ENCODE measurements at regions not wholly inside any gene's neighbourhood (a gene's known extent, or its start where the extent isn't known, plus 50 kb on each side); places are given as distances from the start of the nearest gene placed in this dataset.

- DNase-seq (ENCODE audit: low read depth in 2 of 3, low spot score in 2 of 3): no peak
Observed at GRCh38 chr10:83037653-83038052, 1101.7 kb upstream of the GHITM start.

- DNase-seq (ENCODE audit: low read depth in 2 of 3, low spot score in 2 of 3): no peak
Observed at GRCh38 chr10:83038631-83039030, 1100.7 kb upstream of the GHITM start.

- DNase-seq (ENCODE audit: low read depth in 2 of 3, low spot score in 2 of 3): no peak
Observed at GRCh38 chr10:83045731-83046130, 1093.6 kb upstream of the GHITM start.

DNA sequence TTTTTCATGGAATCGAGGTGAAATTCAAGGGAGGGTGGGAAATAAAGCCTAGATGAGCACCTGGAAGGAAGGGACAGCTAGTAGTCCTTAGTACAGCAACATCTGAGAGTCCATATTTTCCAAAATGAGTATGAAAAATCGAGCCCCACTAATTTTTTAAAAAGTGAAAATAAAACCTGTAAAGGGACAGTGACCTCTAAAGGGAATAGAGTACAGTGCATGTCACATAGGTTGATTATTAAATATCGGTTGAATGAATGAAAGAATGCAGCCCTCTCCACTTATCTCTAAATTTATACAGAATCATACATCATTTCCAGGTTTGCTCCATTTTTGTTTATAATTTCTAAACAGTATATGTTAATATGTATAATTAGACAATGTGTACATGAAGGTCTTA, 1088.5 kb upstream of the GHITM start:
- DNase-seq (ENCODE audit: low read depth in 2 of 3, low spot score in 2 of 3): no peak

- no peak for DNase-seq (ENCODE audit: low read depth in 2 of 3, low spot score in 2 of 3)
Observed at GRCh38 chr10:83062871-83063270, 1076.4 kb upstream of the GHITM start.

- no peak for DNase-seq (ENCODE audit: low read depth in 2 of 3, low spot score in 2 of 3)
Observed at GRCh38 chr10:83073472-83073871, 1065.8 kb upstream of the GHITM start.

DNA sequence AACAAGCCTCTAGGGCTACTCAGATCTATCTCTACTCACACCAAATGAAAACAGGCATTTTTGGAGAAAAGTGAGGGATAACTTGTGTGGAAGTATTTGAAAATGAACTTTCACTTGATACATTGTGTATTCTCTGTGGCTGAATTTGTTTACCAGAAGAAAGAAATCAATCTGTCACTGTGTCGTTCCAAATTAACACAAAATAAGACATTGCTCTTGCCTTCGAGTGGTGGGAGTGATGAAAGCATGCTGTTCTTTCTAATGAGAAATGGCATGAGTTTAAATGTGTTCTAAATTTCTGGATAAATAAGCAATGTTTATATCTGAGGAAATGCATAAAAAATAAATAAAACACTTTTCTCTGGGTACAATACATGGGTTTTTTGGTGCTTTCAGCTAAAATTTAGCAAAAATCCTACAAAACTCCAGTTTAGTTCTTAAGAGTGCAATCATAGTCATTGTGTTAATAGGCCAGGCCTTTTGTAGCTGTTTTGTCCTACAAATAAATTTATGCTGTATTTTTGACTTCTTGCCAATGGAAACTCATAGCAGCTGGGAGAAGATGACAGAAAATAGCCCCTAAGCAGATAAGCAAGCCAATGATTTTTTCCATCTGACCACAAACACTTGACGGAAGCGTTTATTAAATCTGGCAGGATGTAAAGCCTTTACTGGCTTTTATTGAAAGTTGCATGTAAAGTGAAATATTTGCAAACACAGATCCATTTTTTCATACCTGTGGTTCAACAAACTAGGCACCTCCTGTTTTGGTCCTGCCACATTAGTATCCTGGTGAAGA, 1064.1 kb upstream of the GHITM start:
- DNase-seq (ENCODE audit: low read depth in 2 of 3, low spot score in 2 of 3): no peak

DNA sequence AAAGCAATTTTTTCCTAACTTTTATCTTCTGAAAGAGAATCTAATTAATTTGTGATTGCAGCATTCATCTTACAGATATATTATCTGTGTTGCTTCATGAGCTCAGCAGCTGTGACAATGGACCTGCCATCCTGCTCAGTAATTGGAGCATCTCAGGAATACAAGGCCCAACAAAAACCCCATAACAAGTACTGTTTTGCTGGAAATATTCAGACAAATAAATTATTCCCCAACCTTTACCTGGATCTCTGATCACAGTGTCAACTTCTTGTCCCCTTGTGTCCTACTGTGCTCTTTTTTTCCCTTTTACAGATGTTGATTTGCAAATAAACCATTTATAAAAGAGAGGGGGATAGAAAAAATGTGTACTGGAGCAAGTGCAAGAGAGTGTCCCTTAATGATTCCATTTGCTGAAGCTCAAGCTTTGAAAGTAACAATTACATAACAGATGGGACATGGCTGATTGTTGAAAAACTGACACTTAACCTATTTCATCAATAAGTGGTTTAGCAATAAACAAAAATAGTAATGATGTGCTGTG, 1063.4 kb upstream of the GHITM start:
- DNase-seq (ENCODE audit: low read depth in 2 of 3, low spot score in 2 of 3): no peak

GRCh38 chr10:83076443-83076842, 1062.9 kb upstream of the GHITM start:
- DNase-seq (ENCODE audit: low read depth in 2 of 3, low spot score in 2 of 3): no peak

- no peak for DNase-seq (ENCODE audit: low read depth in 2 of 3, low spot score in 2 of 3)
Observed at GRCh38 chr10:83078160-83078559, 1061.1 kb upstream of the GHITM start.

DNA sequence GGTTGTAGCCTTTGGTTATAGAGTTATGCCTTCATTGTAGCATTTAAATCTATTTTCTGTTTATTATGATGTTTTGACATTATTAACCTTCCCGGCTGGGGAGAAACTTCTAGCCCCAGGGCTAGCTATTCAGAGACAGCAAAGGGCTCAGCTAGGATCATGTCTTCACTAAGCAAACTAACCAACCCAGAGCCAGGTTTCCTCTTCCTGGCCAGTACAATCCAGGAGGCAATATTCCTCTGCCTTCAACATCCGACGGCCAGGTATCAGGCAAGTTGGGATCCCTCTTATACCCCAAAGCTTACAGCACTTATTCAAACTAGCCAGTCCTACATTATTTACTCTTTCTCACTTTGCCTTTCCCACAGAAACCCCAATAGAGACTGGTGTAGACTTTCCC, 1060.7 kb upstream of the GHITM start:
- no peak for DNase-seq (ENCODE audit: low read depth in 2 of 3, low spot score in 2 of 3)

GRCh38 chr10:83083831-83084230, 1055.5 kb upstream of the GHITM start:
- DNase-seq (ENCODE audit: low read depth in 2 of 3, low spot score in 2 of 3): no peak

- no peak for DNase-seq (ENCODE audit: low read depth in 2 of 3, low spot score in 2 of 3)
Observed at GRCh38 chr10:83089335-83089734, 1050.0 kb upstream of the GHITM start.

DNA sequence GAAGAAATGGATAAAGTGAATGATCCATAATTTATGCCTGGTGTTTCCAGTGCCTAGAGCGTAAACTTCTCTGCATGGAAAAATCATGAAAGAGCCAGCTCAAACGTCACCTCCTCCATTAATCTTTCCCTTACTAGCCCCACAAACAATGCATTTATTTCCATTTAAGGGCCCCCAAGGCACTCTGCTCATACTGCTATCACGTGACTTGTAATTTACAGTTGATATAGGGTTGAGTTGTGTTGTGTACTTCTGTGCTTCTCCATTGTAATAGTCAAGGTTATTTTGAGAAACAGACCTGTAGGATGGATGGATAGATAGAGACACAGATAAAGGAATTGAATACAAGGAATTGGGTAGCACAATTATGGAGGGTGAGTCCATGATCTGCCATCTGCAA, 1034.7 kb upstream of the GHITM start:
- DNase-seq (ENCODE audit: low read depth in 2 of 3, low spot score in 2 of 3): no peak

- no peak for DNase-seq (ENCODE audit: low read depth in 2 of 3, low spot score in 2 of 3)
Observed at GRCh38 chr10:83108565-83109333, 1030.6 kb upstream of the GHITM start.

GRCh38 chr10:83119346-83119745, 1020.0 kb upstream of the GHITM start:
- no peak for DNase-seq (ENCODE audit: low read depth in 2 of 3, low spot score in 2 of 3)

- DNase-seq (ENCODE audit: low read depth in 2 of 3, low spot score in 2 of 3): no peak
Observed at GRCh38 chr10:83122336-83122735, 1017.0 kb upstream of the GHITM start.

GRCh38 chr10:83127942-83128575, 1011.2 kb upstream of the GHITM start:
- DNase-seq (ENCODE audit: low read depth in 2 of 3, low spot score in 2 of 3): no peak

DNA sequence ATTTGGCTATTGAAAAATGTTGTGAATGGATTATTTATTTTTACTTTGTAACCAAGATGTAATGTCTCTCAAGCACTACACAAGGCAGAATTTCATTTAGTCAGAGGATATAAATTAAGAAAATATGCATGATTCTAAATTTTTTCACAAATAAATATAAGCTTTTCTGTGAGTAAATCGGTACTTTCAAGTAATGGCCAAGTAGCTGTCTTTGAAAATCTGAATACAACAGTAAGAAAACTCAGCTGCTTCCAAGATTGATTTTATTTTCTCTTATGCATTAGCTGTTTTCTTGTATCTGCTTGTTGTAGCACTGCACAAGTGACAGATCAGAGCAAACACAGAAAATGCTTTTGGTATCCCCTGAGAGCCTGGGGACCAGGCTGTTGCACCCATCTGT, 998.5 kb upstream of the GHITM start:
- no peak for DNase-seq (ENCODE audit: low read depth in 2 of 3, low spot score in 2 of 3)

DNA sequence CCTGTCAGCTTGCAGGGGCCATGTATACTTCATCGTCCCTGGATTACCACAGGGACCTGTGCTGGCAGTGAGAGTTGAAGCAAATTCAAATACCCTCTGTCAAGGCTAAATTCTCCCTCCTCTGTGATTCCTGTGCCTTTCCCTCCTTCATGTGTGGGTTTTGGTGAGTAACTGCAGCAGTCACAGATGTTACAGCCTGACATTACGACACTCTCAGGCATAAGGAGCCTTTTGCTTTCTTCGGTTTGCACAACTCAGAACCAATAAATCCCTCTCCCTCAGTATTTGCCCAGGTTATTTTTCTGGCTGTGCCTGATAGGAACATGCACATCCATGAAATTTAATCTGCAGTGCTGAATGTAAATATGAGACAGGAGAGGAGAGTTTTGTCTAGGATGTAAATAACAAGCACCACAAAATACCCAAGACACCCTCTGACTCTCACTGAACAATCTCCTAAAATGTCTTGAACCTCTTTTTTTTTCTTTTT, 997.2 kb upstream of the GHITM start:
- DNase-seq (ENCODE audit: low read depth in 2 of 3, low spot score in 2 of 3): no peak

GRCh38 chr10:83144461-83144860, 994.8 kb upstream of the GHITM start:
- DNase-seq (ENCODE audit: low read depth in 2 of 3, low spot score in 2 of 3): no peak

- no peak for DNase-seq (ENCODE audit: low read depth in 2 of 3, low spot score in 2 of 3)
Observed at GRCh38 chr10:83153714-83154113, 985.6 kb upstream of the GHITM start.

Measured in activated CD8-positive, alpha-beta memory T cell treated with anti-CD3 and anti-CD28 coated beads for 48 hours (primary cell).